NCI-H1694 treated with DMSO at 0.1 percent for 48 hours (cell line): ENCODE measurements at regions not wholly inside any gene's neighbourhood (a gene's known extent, or its start where the extent isn't known, plus 50 kb on each side); places are given as distances from the start of the nearest gene placed in this dataset.

Experiments
- DNase-seq: peaks from one replicate; lab custom pipeline; 2025; lab: John Stamatoyannopoulos, UW

GRCh38 chr12:91311081-91311480 is 128.5 kb upstream of the DCN start:
- no peak for DNase-seq

GRCh38 chr12:91309450-91309849 is 126.8 kb upstream of the DCN start:
- no peak for DNase-seq

GRCh38 chr12:91307957-91308670 is 125.5 kb upstream of the DCN start:
- DNase-seq: no peak

- no peak for DNase-seq
Measured at GRCh38 chr12:91290354-91290753, 107.7 kb upstream of the DCN start.

GRCh38 chr12:91289906-91290305 is 107.3 kb upstream of the DCN start:
- no peak for DNase-seq

- DNase-seq: no peak
Measured at GRCh38 chr12:91289072-91289471, 106.5 kb upstream of the DCN start.

GRCh38 chr12:91287753-91288152 is 105.1 kb upstream of the DCN start:
- DNase-seq: no peak

GRCh38 chr12:91278126-91278525 is 95.5 kb upstream of the DCN start:
- no peak for DNase-seq

- no peak for DNase-seq
Measured at GRCh38 chr12:91276509-91276908, 93.9 kb upstream of the DCN start.

- no peak for DNase-seq
Measured at GRCh38 chr12:91275321-91275720, 92.7 kb upstream of the DCN start.

- DNase-seq: no peak
Measured at GRCh38 chr12:91274916-91275315, 92.3 kb upstream of the DCN start.

- DNase-seq: no peak
Measured at GRCh38 chr12:91273560-91273959, 90.9 kb upstream of the DCN start.

GRCh38 chr12:91272461-91273063 is 89.9 kb upstream of the DCN start:
- DNase-seq: no peak

GRCh38 chr12:91271185-91271584 is 88.6 kb upstream of the DCN start:
- no peak for DNase-seq

GRCh38 chr12:91267039-91267438 is 84.4 kb upstream of the DCN start:
- DNase-seq: no peak

GRCh38 chr12:91264178-91264577 is 81.6 kb upstream of the DCN start:
- DNase-seq: no peak

- no peak for DNase-seq
Measured at GRCh38 chr12:91261820-91262676, 79.4 kb upstream of the DCN start.

- DNase-seq: no peak
Measured at GRCh38 chr12:91256411-91256810, 73.8 kb upstream of the DCN start.

- DNase-seq: no peak
Measured at GRCh38 chr12:91252341-91252740, 69.7 kb upstream of the DCN start.

GRCh38 chr12:91250273-91250665 is 67.7 kb upstream of the DCN start:
- no peak for DNase-seq

GRCh38 chr12:91249518-91250272 is 67.1 kb upstream of the DCN start:
- no peak for DNase-seq

- DNase-seq: no peak
Measured at GRCh38 chr12:91249054-91249453, 66.4 kb upstream of the DCN start.
